ENCODE measurements at regions not wholly inside any gene's neighbourhood (a gene's known extent, or its start where the extent isn't known, plus 50 kb on each side); places are given as distances from the start of the nearest gene placed in this dataset.

- H3K14ac ChIP-seq (ENCODE audit: insufficient read length) = no peak overlapping the region
- no peaks in the 10 kb centered on the region for H3K79me2 ChIP-seq (ENCODE audit: control insufficient read depth in 1 of 2, insufficient read depth in 2 of 2, low read length in 2 of 2)
- POLR2A ChIA-PET (ENCODE audit: partially characterized antibody) = no interaction called here
- no peak overlapping the region for H4K5ac ChIP-seq (ENCODE audit: insufficient read length, low read depth, low read length)
- H2AFZ ChIP-seq (ENCODE audit: low read length) = no peak overlapping the region
- H3K36me3 ChIP-seq (ENCODE audit: control insufficient read depth in 2 of 4, insufficient read depth in 4 of 4, low read length in 3 of 4) = no peaks in the 10 kb centered on the region
- no peak overlapping the region for H3K9ac ChIP-seq (replicated peaks in 1 of 4; ENCODE audit: extremely low read depth in 1 of 4, low read depth in 3 of 4, low read length in 3 of 4)
- no peaks in the 10 kb centered on the region for H3K79me1 ChIP-seq (ENCODE audit: low read depth, low read length)
- H3K27ac ChIP-seq (ENCODE audit: low read depth, low read length) = no peak overlapping the region
- H4K8ac ChIP-seq (ENCODE audit: extremely low read depth, insufficient read depth, low read length) = no peak overlapping the region
- no peak overlapping the region for H3K56ac ChIP-seq (replicated peaks; ENCODE audit: insufficient read length, low read depth, low read length)
- FAIRE-seq (no peak), DNase-seq (ENCODE audit: low read depth in 1 of 2, low spot score in 2 of 2) (no peak)
- no peaks in the 10 kb centered on the region for H3K9me3 ChIP-seq (ENCODE audit: insufficient read depth in 2 of 2, low read depth in 1 of 2, low read length in 1 of 2)
- no peak overlapping the region for H2BK12ac ChIP-seq (ENCODE audit: low read depth, low read length)
- no peak overlapping the region for H4K91ac ChIP-seq (replicated peaks; ENCODE audit: insufficient read length, low read length)
- no peak overlapping the region for H3K4me2 ChIP-seq (ENCODE audit: insufficient read depth in 1 of 2, low read depth in 2 of 2, low read length in 2 of 2)
- no peak overlapping the region for H2AK5ac ChIP-seq (ENCODE audit: low read depth, low read length)
- no peaks in the 10 kb centered on the region for H4K20me1 ChIP-seq (replicated peaks in 1 of 2; ENCODE audit: control insufficient read depth in 1 of 2, insufficient read depth in 2 of 2, low read length in 2 of 2)
- no peak overlapping the region for H3K23ac ChIP-seq (ENCODE audit: insufficient read length)
- H3K4ac ChIP-seq (replicated peaks; ENCODE audit: insufficient read length, low read depth, low read length) = no peak overlapping the region
- H3K27me3 ChIP-seq (replicated peaks in 1 of 4; ENCODE audit: control insufficient read depth in 3 of 4, extremely low read depth in 1 of 4, insufficient read depth in 3 of 4, low read length in 3 of 4) = no peaks in the 10 kb centered on the region
- H3K4me3 ChIP-seq (ENCODE audit: extremely low read depth in 1 of 4, insufficient read depth in 2 of 4, low read depth in 3 of 4, low read length in 4 of 4) = no peak overlapping the region
- H3K4me1 ChIP-seq (replicated peaks in 1 of 4; ENCODE audit: control insufficient read depth in 3 of 4, insufficient read depth in 4 of 4, low read length in 3 of 4) = peaks cover 0 to 3% (median 1%) of the 10 kb centered on the region in 4 experiments; a peak in 2 of 7 replicates
- H3K23me2 ChIP-seq (ENCODE audit: low read depth, low read length) = no peaks in the 10 kb centered on the region
- CTCF ChIA-PET (ENCODE audit: partially characterized antibody) = interaction anchor here (1.0 kb wide), 1 partner anchor 9 kb away, joined by 3 read pairs; no protein-coding TSS in a partner anchor
- no peak overlapping the region for H2BK20ac ChIP-seq (ENCODE audit: low read length)
- H2BK120ac ChIP-seq (replicated peaks; ENCODE audit: low read depth, low read length) = no peak overlapping the region
- no peak overlapping the region for H3K18ac ChIP-seq (ENCODE audit: extremely low read depth, low read length)
- no peak overlapping the region for H2BK15ac ChIP-seq (ENCODE audit: low read length)
- H2BK5ac ChIP-seq (ENCODE audit: low read depth, low read length) = no peak overlapping the region
- no peak for TF ChIP-seq KDM4A (IDR thresholded peaks at IDR 0.05; ENCODE audit: low read depth, low read length, severe bottlenecking)
- TF ChIP-seq CBX5 (IDR thresholded peaks at IDR 0.05; ENCODE audit: low read depth, low read length) = no peak
- TF ChIP-seq JUN (IDR thresholded peaks at IDR 0.05; ENCODE audit: low read depth, low read length) = no peak
- TF ChIP-seq RXRA (IDR thresholded peaks at IDR 0.05; ENCODE audit: insufficient read depth, low read depth, low read length) = no peak
- TF ChIP-seq SUZ12 (IDR thresholded peaks at IDR 0.05; ENCODE audit: low read length) = no peak
- no peak for TF ChIP-seq YY1 (IDR thresholded peaks at IDR 0.05; ENCODE audit: low read depth, low read length)
- TF ChIP-seq RAD21 (IDR thresholded peaks at IDR 0.05 in 1 of 2, conservative IDR thresholded peaks at IDR 0.05 in 1 of 2; ENCODE audit: low read depth in 2 of 2, low read length in 2 of 2) = no peak
- TF ChIP-seq BRCA1 (IDR thresholded peaks at IDR 0.05; ENCODE audit: low read depth, low read length) = no peak
- no peak for TF ChIP-seq CBX8 (IDR thresholded peaks at IDR 0.05; ENCODE audit: borderline replicate concordance, low read depth, low read length)
- TF ChIP-seq POU5F1 (IDR thresholded peaks at IDR 0.05; ENCODE audit: low read depth, low read length) = no peak
- no peak for TF ChIP-seq FOSL1 (IDR thresholded peaks at IDR 0.05; ENCODE audit: insufficient read depth, low read depth, low read length)
- TF ChIP-seq ASH2L (IDR thresholded peaks at IDR 0.05; ENCODE audit: low read length) = no peak
- TF ChIP-seq ATF3 (IDR thresholded peaks at IDR 0.05; ENCODE audit: insufficient read depth, low read depth, low read length) = no peak
- no peak for TF ChIP-seq HDAC6 (IDR thresholded peaks at IDR 0.05; ENCODE audit: low read depth, low read length)
- no peak for TF ChIP-seq SIX5 (IDR thresholded peaks at IDR 0.05; ENCODE audit: low read depth, low read length)
- no peak for TF ChIP-seq SIN3A (conservative IDR thresholded peaks at IDR 0.05 in 1 of 2, IDR thresholded peaks at IDR 0.05 in 1 of 2; ENCODE audit: low read depth in 1 of 2, low read length in 2 of 2)
These were observed 400.6 kb upstream of the VSTM2A start for GRCh38 chr7:54141576-54141975.

All from H1 (cell line).